Vagina (tissue), 2 donors: ENCODE measurements at regions not wholly inside any gene's neighbourhood (a gene's known extent, or its start where the extent isn't known, plus 50 kb on each side); places are given as distances from the start of the nearest gene placed in this dataset.
"Not testable (repeated sequence)": the region's sequence is repeated elsewhere in the genome, so short reads cannot be mapped to it uniquely, and the experiment has no call there.

Source experiments
- DNase-seq, 2 donors: peaks; one replicate each; pipeline ENCODE4 v3.0.0-alpha.2; 2017; ENCODE audit errors: extremely low spot score in 2 of 2
- H3K27ac ChIP-seq: fragments of 200-600 bp; sonication (generic); one replicate; pipeline ENCODE4 v1.5.1; 2019
- H3K27me3 ChIP-seq: fragments of 200-600 bp; sonication (generic); one replicate; pipeline ENCODE4 v1.5.1; 2019
- H3K36me3 ChIP-seq, 2 donors: fragments of 200-600 bp; sonication (generic); one replicate each; pipeline ENCODE4 v1.5.1; 2017 to 2019
- H3K4me1 ChIP-seq: fragments of 200-600 bp; sonication (generic); one replicate; pipeline ENCODE4 v1.5.1; 2019
- H3K4me3 ChIP-seq, 2 donors: fragments of 200-600 bp; sonication (generic); 1 replicate in 1 of 2; 2 replicates in 1 of 2; pipeline ENCODE4 v1.5.1; 2016 to 2019
- H3K9me3 ChIP-seq: fragments of 200-600 bp; sonication (generic); one replicate; pipeline ENCODE4 v1.5.1; 2019
- POLR2A ChIP-seq, 2 donors: fragments of 450-650 bp; IDR thresholded peaks; one replicate each; pipeline ENCODE4 v1.6.1; 2017; ENCODE audit warnings: antibody characterized with exemption in 2 of 2, mild to moderate bottlenecking in 2 of 2, moderate library complexity in 2 of 2
- POLR2AphosphoS5 ChIP-seq, 2 donors: sonication (generic); formaldehyde crosslinking; IDR thresholded peaks; one replicate each; pipeline ENCODE4 v1.9.0; 2017; ENCODE audit warnings: antibody characterized with exemption in 2 of 2, mild to moderate bottlenecking in 2 of 2, low read depth in 1 of 2; ENCODE audit not compliant: insufficient read depth in 1 of 2
- intact Hi-C: fragments of 100-400 bp; cut with DNase I; formaldehyde crosslinking; loops from one replicate; pipeline ENCODE4 v1.15.1; 2023
- TF ChIP-seq, protein P1 (sequence below), 3 experiments: fragments of 450-650 bp in 2 of 3; fragments of 200-600 bp in 1 of 3; sonication (generic) in 1 of 3; IDR thresholded peaks; one replicate each; pipeline ENCODE4 v1.5.1; 2017 to 2019; ENCODE audit warnings: antibody characterized with exemption in 3 of 3, mild to moderate bottlenecking in 2 of 3, moderate library complexity in 2 of 3

DNA sequence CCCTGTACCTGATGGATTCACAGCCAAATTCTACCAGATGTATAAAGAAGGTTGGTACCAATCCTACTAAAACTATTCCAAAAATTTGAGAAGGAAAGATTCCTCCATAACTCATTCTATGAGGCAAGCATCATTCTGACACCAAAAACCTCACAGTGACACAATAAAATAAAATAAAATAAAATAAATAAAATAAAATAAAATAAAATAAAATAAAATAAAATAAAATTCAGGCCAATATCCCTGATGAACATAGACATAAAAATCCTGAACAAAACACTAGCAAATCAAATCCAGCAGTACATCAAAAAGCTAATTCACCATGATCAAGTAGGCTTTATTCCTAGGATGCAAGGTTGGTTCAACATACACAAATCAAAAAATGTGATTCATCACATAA lies 108.1 kb downstream of the PROX1 start:
- intact Hi-C loops, H3K4me1 ChIP-seq, DNase-seq, H3K27ac ChIP-seq, H3K4me3 ChIP-seq, H3K27me3 ChIP-seq, H3K9me3 ChIP-seq, H3K36me3 ChIP-seq: not testable (repeated sequence)

DNA sequence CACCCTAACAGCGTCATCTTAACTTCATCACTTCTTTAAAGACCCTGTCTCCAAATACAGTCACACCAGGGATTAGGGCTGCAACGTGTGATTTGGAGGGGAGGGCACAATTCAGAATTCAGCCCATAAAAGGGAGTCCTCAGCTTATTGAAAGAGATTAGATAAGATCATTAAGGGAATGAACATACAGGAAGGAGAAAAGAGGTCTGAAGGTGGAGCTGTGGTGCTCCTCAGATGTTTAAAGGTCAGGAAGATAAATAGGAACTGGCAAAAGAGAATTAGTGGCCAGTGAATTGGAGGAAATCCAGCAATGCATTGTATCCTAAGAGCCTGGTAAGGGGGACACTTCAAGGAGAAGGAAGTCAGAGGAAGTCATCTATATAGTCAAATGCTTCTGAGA lies 113.5 kb downstream of the PROX1 start:
- Histone ChIP-seq H3K9me3 (no peaks in the 10 kb centered on the region), H3K36me3 (no peaks in the 10 kb centered on the region), H3K27ac (no peak overlapping the region), H3K4me3 (no peak overlapping the region), H3K27me3 (no peaks in the 10 kb centered on the region), H3K4me1 (no peaks in the 10 kb centered on the region)
- intact Hi-C loops, result no loop called here
- TF ChIP-seq POLR2A (IDR thresholded peaks at IDR 0.05), result no peak
- no peak for TF ChIP-seq POLR2AphosphoS5 (IDR thresholded peaks at IDR 0.05; ENCODE audit: insufficient read depth in 1 of 2, low read depth in 1 of 2)
- TF ChIP-seq, protein P1, sequence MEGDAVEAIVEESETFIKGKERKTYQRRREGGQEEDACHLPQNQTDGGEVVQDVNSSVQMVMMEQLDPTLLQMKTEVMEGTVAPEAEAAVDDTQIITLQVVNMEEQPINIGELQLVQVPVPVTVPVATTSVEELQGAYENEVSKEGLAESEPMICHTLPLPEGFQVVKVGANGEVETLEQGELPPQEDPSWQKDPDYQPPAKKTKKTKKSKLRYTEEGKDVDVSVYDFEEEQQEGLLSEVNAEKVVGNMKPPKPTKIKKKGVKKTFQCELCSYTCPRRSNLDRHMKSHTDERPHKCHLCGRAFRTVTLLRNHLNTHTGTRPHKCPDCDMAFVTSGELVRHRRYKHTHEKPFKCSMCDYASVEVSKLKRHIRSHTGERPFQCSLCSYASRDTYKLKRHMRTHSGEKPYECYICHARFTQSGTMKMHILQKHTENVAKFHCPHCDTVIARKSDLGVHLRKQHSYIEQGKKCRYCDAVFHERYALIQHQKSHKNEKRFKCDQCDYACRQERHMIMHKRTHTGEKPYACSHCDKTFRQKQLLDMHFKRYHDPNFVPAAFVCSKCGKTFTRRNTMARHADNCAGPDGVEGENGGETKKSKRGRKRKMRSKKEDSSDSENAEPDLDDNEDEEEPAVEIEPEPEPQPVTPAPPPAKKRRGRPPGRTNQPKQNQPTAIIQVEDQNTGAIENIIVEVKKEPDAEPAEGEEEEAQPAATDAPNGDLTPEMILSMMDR (IDR thresholded peaks at IDR 0.05), result no peak
- DNase-seq, result no peak

DNA sequence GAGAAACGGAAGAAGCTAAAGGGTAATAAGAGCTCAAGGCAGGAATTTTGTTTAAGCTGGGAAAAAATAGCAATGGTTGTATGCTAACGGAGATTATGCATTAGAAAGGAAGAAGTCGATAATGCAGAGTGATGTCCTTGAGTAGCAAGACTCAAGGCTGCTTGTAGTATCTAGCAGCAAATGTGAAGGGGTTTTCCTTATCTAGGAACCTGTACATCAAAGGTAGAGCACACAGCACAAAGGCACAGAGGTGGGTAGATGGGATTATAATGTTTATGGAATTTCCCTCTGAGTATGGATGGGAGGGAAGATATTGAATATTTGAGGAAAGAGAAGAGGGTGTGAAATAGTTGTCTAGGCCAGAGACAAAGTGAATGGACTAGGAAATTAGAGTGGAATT lies 114.1 kb downstream of the PROX1 start:
- Histone ChIP-seq H3K27me3 (no peaks in the 10 kb centered on the region), H3K4me1 (no peaks in the 10 kb centered on the region), H3K27ac (no peak overlapping the region), H3K4me3 (no peak overlapping the region), H3K36me3 (no peaks in the 10 kb centered on the region), H3K9me3 (no peaks in the 10 kb centered on the region)
- intact Hi-C loops, result no loop called here
- TF ChIP-seq POLR2A (IDR thresholded peaks at IDR 0.05), result no peak
- no peak for TF ChIP-seq POLR2AphosphoS5 (IDR thresholded peaks at IDR 0.05; ENCODE audit: insufficient read depth in 1 of 2, low read depth in 1 of 2)
- TF ChIP-seq, protein P1 (IDR thresholded peaks at IDR 0.05), result no peak
- DNase-seq, result no peak

DNA sequence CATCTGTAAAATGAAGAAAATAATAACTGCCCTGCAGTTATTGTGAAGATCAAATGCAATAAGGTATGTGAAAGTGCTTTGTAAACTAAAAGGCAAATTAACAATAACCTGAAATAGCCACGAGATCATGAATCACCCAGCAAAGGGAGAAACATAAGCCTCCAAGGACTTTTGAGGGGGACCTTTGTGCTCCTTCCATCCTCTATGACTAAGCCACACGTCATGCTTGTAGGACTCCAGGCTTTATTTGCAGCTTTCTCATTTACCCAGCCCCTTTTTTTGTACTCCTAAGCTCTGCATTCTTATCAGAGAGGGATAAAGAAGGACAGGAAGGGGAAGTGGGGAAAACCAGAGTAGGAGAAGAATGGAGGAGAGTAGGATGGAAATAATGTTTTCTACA lies 115.1 kb downstream of the PROX1 start:
- H3K9me3 ChIP-seq, result no peaks in the 10 kb centered on the region
- H3K27ac ChIP-seq, result no peak overlapping the region
- intact Hi-C loops, result no loop called here
- no peaks in the 10 kb centered on the region for H3K4me1 ChIP-seq
- TF ChIP-seq POLR2A (IDR thresholded peaks at IDR 0.05), result no peak
- TF ChIP-seq, protein P1 (IDR thresholded peaks at IDR 0.05), result no peak
- TF ChIP-seq POLR2AphosphoS5 (IDR thresholded peaks at IDR 0.05; ENCODE audit: insufficient read depth in 1 of 2, low read depth in 1 of 2), result no peak
- no peaks in the 10 kb centered on the region for H3K27me3 ChIP-seq
- no peaks in the 10 kb centered on the region for H3K36me3 ChIP-seq
- no peak overlapping the region for H3K4me3 ChIP-seq
- no peak for DNase-seq

- Histone ChIP-seq H3K9me3 (no peaks in the 10 kb centered on the region), H3K4me3 (no peak overlapping the region), H3K36me3 (no peaks in the 10 kb centered on the region), H3K27ac (no peak overlapping the region), H3K27me3 (no peaks in the 10 kb centered on the region), H3K4me1 (no peaks in the 10 kb centered on the region)
- TF ChIP-seq, protein P1 (IDR thresholded peaks at IDR 0.05), result no peak
- TF ChIP-seq POLR2AphosphoS5 (IDR thresholded peaks at IDR 0.05; ENCODE audit: insufficient read depth in 1 of 2, low read depth in 1 of 2), result no peak
- TF ChIP-seq POLR2A (IDR thresholded peaks at IDR 0.05), result no peak
- intact Hi-C loops, result no loop called here
- no peak for DNase-seq
Measured at GRCh38 chr1:214103778-214104177, 116.0 kb downstream of the PROX1 start.

DNA sequence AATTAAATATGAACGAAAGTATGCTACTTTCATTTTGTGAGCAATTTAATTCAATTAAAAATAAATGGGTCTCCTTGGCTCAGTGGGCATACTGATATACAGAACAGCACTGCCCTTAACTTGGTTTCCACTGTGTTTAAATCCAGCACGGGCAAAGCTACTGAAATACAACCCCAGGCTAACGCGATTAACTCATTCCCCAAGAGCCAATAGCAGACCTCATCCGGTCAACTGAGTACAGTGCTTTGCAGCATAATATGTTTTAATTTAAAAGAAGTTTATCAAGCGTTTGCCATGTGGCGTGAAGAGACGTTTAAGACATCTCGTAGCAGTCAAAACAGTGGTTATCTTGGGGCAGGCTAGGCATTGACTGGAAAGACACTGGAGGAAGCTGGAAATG lies 118.6 kb downstream of the PROX1 start:
- DNase-seq, result no peak
- intact Hi-C loops, result no loop called here
- Histone ChIP-seq H3K4me3 (no peak overlapping the region), H3K4me1 (no peaks in the 10 kb centered on the region), H3K27ac (no peak overlapping the region), H3K9me3 (no peaks in the 10 kb centered on the region), H3K27me3 (no peaks in the 10 kb centered on the region), H3K36me3 (no peaks in the 10 kb centered on the region)
- no peak for TF ChIP-seq POLR2A (IDR thresholded peaks at IDR 0.05)
